B cell (primary cell): ENCODE measurements at regions not wholly inside any gene's neighbourhood (a gene's known extent, or its start where the extent isn't known, plus 50 kb on each side); places are given as distances from the start of the nearest gene placed in this dataset.
A peak's percentile ranks its signal among the peaks of the same experiment; 100 is the strongest.

ENCODE experiments used
- ATAC-seq: fragments of 200-7000 bp; cut with Tn5 transposase; one replicate; pipeline ENCODE4 v1.10.0; 2021; ENCODE audit warnings: low read depth, mild to moderate bottlenecking, moderate number of reproducible peaks, moderate library complexity
- CTCF ChIA-PET: fragments of 350-600 bp; sonication (Branson Sonifier 250); formaldehyde crosslinking; loops from one replicate; lab custom pipeline; 2021; ENCODE audit warnings: antibody characterized with exemption, inconsistent platforms; lab: Charles Lee
- POLR2A ChIA-PET: fragments of 350-600 bp; sonication (Branson Sonifier 250); formaldehyde crosslinking; loops from one replicate; lab custom pipeline; 2021; ENCODE audit warnings: antibody characterized with exemption; lab: Charles Lee
- DNase-seq: peaks from one replicate; pipeline ENCODE4 v3.0.0; 2013
- H2AFZ ChIP-seq: 2 replicates; pipeline ENCODE4 v1.6.1; 2012; ENCODE audit warnings: mild to moderate bottlenecking, low read depth, low read length; ENCODE audit not compliant: insufficient read depth, poor library complexity, severe bottlenecking
- H3K27ac ChIP-seq, 2 donors: 1 replicate in 1 of 2; 2 replicates in 1 of 2; pipeline ENCODE4 v1.5.1; 2012 to 2013; ENCODE audit warnings: low read length in 2 of 2, mild to moderate bottlenecking in 2 of 2, moderate library complexity in 1 of 2
- H3K27me3 ChIP-seq, 4 experiments: fragments of 200-600 bp in 1 of 4; sonication (generic) in 1 of 4; replicated peaks in 1 of 4; 1 replicate in 2 of 4; 2 replicates in 2 of 4; pipeline versions ENCODE4 v1.6.1 to v1.7.0; 2013 to 2016; ENCODE audit warnings: low read length in 3 of 4, mild to moderate bottlenecking in 2 of 4, mixed read lengths in 1 of 4, moderate library complexity in 1 of 4; ENCODE audit not compliant: insufficient read depth in 4 of 4, control insufficient read depth in 3 of 4; ENCODE audit errors: control extremely low read depth in 1 of 4
- H3K36me3 ChIP-seq, 2 experiments: replicated peaks in 1 of 2; 1 replicate in 1 of 2; 2 replicates in 1 of 2; pipeline versions ENCODE4 v1.6.1 to v1.7.1; 2013; ENCODE audit warnings: low read length in 1 of 2; ENCODE audit not compliant: insufficient read depth in 2 of 2, control insufficient read depth in 1 of 2; ENCODE audit errors: control extremely low read depth in 1 of 2, extremely low read depth in 1 of 2
- H3K4me1 ChIP-seq, 2 donors: fragments of 200-600 bp in 1 of 2; sonication (generic) in 1 of 2; 1 replicate in 1 of 2; 2 replicates in 1 of 2; pipeline versions ENCODE4 v1.5.1 to v1.6.1; 2013 to 2017; ENCODE audit warnings: low read length in 2 of 2; ENCODE audit not compliant: control insufficient read depth in 2 of 2, insufficient read depth in 2 of 2
- H3K4me2 ChIP-seq: replicated peaks from 2 replicates; pipeline ENCODE3; 2012; ENCODE audit warnings: mild to moderate bottlenecking, low read depth, low read length; ENCODE audit not compliant: poor library complexity, severe bottlenecking
- H3K4me3 ChIP-seq, 5 experiments: fragments of 200-600 bp in 1 of 5; sonication (generic) in 1 of 5; 1 replicate in 3 of 5; 2 replicates in 2 of 5; pipeline versions ENCODE4 v1.5.1 to v1.7.0; 2011 to 2016; ENCODE audit warnings: low read length in 4 of 5, mild to moderate bottlenecking in 4 of 5, low read depth in 2 of 5, control low read depth in 1 of 5, moderate library complexity in 1 of 5; ENCODE audit not compliant: insufficient read depth in 1 of 5; ENCODE audit errors: control extremely low read depth in 1 of 5, extremely low read depth in 1 of 5
- H3K79me2 ChIP-seq: fragments of 200-600 bp; sonication (generic); one replicate; pipeline ENCODE4 v1.6.0; 2016; ENCODE audit warnings: low read length; ENCODE audit not compliant: control insufficient read depth, insufficient read depth
- H3K9ac ChIP-seq: fragments of 200-600 bp; sonication (generic); 2 replicates; pipeline ENCODE4 v1.6.1; 2017; ENCODE audit warnings: mild to moderate bottlenecking, low read length, moderate library complexity
- H3K9me3 ChIP-seq, 3 donors: one replicate each; pipeline versions ENCODE4 v1.6.1 to v1.7.1; 2013; ENCODE audit warnings: low read length in 2 of 3; ENCODE audit not compliant: control insufficient read depth in 2 of 3, insufficient read depth in 1 of 3; ENCODE audit errors: control extremely low read depth in 1 of 3
- H4K20me1 ChIP-seq: 2 replicates; pipeline ENCODE4 v1.6.0; 2012; ENCODE audit warnings: mild to moderate bottlenecking, low read length; ENCODE audit not compliant: insufficient read depth, control insufficient read depth, poor library complexity, severe bottlenecking
- H3K27ac Mint-ChIP-seq: one replicate; pipeline ENCODE4 v1.8.0; 2021; ENCODE audit warnings: mixed read lengths
- H3K27me3 Mint-ChIP-seq: one replicate; pipeline ENCODE4 v1.8.0; 2021; ENCODE audit warnings: mixed read lengths
- H3K4me1 Mint-ChIP-seq: one replicate; pipeline ENCODE4 v1.8.0; 2021; ENCODE audit warnings: mixed read lengths
- H3K4me3 Mint-ChIP-seq: one replicate; pipeline ENCODE4 v1.8.0; 2021; ENCODE audit warnings: mixed read lengths
- H3K9me3 Mint-ChIP-seq: one replicate; pipeline ENCODE4 v1.8.0; 2022; ENCODE audit warnings: mixed read lengths; ENCODE audit not compliant: insufficient read depth
- EZH2 ChIP-seq: IDR thresholded peaks from 2 replicates; pipeline ENCODE4 v1.6.1; 2012; ENCODE audit warnings: borderline replicate concordance, low read depth, mild to moderate bottlenecking, moderate library complexity, low read length; ENCODE audit not compliant: insufficient read depth, poor library complexity, severe bottlenecking
- WGBS: methylation state at CpG from one replicate; pipeline ENCODE4 v1.1.5; 2013; ENCODE audit warnings: missing lambda C conversion rate; ENCODE audit not compliant: insufficient coverage; 5-methylcytosine and 5-hydroxymethylcytosine counted together
- intact Hi-C: fragments of 100-400 bp; cut with micrococcal nuclease; formaldehyde crosslinking; loops from one replicate; pipeline ENCODE4 v1.10.0; 2022
- TF ChIP-seq, protein P1 (sequence below): fragments of 200-600 bp; IDR thresholded peaks from one replicate; pipeline ENCODE4 v1.8.0; 2022; ENCODE audit warnings: antibody characterized with exemption, mild to moderate bottlenecking

GRCh38 chr14:71554959-71555612 lies 377.1 kb upstream of the RGS6 start:
- Histone ChIP-seq H3K4me2 (peak overlapping the region; percentile 64), H3K36me3 (no peaks in the 10 kb centered on the region), H4K20me1 (no peaks in the 10 kb centered on the region), H3K4me3 (peak overlapping the region in 3 of 5 experiments; percentile 4 to 40 (median 10)), H3K27me3 (no peaks in the 10 kb centered on the region), H3K27ac (peak overlapping the region; percentile 76 to 92), H2AFZ (peak overlapping the region; percentile 61), H3K9ac (peak overlapping the region; percentile 57), H3K79me2 (peaks cover 71% of the 10 kb centered on the region), H3K9me3 (no peaks in the 10 kb centered on the region), H3K4me1 (peaks cover 37 to 53% of the 10 kb centered on the region in 2 donors)
- intact Hi-C loops = loop anchor here (5.0 kb wide), 1 partner anchor 233 kb away; the partner anchor contains the start of gene SIPA1L1
- no peaks in the 10 kb centered on the region for H3K27me3 Mint-ChIP-seq
- H3K4me3 Mint-ChIP-seq = peak overlapping the region; percentile 71
- peaks cover 75% of the 10 kb centered on the region for H3K4me1 Mint-ChIP-seq
- no peaks in the 10 kb centered on the region for H3K9me3 Mint-ChIP-seq
- H3K27ac Mint-ChIP-seq = peak overlapping the region; percentile 91
- DNase-seq = no peak
- ChIA-PET CTCF (interaction anchor here (1.1 to 1.4 kb wide), 2 partner anchors 37 to 451 kb away, joined by 3 read pairs; no protein-coding TSS in a partner anchor), POLR2A (interaction anchor here (1.1 kb wide), 1 partner anchor 323 kb away, joined by 3 read pairs; no protein-coding TSS in a partner anchor)
- TF ChIP-seq, protein P1, sequence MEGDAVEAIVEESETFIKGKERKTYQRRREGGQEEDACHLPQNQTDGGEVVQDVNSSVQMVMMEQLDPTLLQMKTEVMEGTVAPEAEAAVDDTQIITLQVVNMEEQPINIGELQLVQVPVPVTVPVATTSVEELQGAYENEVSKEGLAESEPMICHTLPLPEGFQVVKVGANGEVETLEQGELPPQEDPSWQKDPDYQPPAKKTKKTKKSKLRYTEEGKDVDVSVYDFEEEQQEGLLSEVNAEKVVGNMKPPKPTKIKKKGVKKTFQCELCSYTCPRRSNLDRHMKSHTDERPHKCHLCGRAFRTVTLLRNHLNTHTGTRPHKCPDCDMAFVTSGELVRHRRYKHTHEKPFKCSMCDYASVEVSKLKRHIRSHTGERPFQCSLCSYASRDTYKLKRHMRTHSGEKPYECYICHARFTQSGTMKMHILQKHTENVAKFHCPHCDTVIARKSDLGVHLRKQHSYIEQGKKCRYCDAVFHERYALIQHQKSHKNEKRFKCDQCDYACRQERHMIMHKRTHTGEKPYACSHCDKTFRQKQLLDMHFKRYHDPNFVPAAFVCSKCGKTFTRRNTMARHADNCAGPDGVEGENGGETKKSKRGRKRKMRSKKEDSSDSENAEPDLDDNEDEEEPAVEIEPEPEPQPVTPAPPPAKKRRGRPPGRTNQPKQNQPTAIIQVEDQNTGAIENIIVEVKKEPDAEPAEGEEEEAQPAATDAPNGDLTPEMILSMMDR = no peak
- no peak for TF ChIP-seq EZH2
- no peak for ATAC-seq
- WGBS = no CpG with 5 or more reads among the region's 2 CpGs
